CD4-positive, alpha-beta T cell treated with Interleukin-6 for 4 hours (primary cell): ENCODE measurements at regions not wholly inside any gene's neighbourhood (a gene's known extent, or its start where the extent isn't known, plus 50 kb on each side); places are given as distances from the start of the nearest gene placed in this dataset.

ENCODE experiments used
- DNase-seq: peaks from one replicate; pipeline ENCODE4 v3.0.0-alpha.2; 2020; ENCODE audit warnings: mixed read lengths

DNA sequence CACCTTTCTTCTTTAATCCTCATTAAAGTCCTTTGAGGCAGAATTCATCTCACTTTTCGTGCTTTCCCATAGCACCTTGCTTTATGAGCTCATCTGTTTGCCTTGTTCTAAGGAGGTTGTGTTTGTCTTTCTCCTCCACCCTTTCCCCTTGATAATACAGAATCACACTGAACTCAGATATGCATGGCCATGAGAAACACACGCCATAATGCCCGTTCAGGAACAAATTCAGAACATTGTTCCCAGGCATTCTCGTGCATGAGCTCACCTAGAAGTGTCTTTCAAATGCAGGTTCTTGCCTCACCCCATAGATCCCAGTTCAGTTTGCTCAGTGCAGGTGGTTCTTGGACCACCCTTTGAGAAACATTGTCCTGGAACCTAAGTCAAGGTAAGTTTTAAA, 71.1 kb downstream of the TMEM114 start:
- no peak for DNase-seq

DNA sequence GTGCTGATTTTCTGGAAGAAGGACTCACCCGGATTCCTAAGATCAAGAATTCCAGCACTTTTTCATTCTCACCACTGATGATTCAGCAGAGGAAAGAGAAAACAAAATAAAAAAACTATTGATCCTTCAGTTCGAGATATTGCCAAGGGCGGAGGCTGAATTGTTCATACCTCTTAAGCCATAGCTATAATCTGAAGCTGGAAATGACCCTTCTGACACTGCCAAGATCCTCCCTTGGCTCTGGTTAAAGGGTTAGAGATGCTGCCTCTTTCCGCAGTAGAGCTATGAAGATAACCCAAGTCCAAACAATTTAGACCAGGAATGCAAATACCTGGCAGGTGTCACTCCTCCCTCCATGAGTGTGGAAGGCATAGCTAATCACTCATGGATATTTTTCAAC, 73.0 kb downstream of the TMEM114 start:
- no peak for DNase-seq

DNA sequence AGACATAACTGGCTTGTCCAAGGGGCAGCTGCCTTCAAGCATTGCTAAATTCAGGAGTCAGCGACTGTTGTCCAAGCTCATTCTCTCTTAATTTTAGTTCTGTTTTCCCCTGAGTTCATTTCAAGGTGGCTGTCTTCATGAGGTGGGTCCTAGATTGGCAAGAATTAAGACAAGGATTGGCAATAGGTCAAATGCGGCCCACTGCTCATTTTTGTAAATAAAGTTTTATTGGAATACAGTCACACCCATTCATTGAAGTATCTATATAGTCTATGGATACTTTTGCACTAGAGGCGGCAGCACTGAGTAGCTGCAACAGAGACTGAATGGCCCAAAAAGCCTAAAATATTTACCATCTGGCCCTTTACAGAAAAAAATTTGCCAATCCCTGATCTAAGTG, 73.8 kb downstream of the TMEM114 start:
- no peak for DNase-seq

DNA sequence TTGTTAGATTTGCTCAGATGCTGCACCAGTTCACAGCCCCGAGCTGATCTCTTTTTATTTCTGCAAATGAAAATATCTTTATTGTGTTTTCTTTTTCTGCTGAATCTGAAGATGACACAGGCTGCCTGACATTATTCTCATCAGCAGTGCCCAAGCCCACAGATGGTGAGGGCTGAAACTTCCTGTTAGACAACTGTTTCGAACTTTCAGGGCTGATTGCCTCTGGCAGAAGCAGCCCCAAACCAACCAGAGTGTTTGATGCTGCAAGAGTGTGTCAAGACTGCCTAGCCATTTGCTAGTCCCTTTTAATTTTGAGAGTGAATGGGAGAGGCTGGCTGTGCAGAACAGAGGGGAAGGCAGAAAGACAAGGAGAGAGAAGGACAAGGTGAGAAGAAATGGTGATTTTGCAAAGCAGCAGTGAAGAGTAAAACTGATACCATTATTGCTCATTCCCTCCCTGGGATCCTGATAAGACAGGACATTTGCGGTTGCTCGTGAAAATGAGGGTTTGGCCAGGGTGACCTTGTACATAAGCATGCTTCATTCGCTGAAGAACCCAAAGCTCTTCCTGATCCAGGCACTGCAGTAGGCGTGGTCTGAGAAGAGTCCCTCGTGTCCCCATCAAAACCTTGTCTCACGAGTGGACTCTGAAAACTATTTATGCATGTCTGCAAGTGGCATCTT, 77.2 kb downstream of the TMEM114 start:
- DNase-seq = no peak

DNA sequence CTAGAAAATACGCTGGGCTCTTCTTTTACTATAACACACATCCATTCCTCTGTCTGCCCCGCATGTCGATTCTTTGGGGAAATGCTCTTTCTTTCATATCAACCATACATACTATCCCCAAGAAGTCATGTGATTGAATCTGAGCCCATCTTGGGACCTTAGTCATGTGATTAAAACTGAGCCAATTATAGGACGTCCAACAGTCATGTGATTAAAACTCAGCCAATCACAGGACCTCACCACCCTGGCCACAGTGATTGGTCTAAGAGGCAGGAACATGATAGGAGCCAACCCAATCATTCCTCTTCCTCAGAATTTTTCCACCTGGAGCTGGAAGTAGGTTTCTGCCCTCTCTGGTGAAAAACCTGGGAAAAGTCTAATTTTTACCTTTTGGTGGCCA, 78.8 kb downstream of the TMEM114 start:
- DNase-seq = no peak

DNA sequence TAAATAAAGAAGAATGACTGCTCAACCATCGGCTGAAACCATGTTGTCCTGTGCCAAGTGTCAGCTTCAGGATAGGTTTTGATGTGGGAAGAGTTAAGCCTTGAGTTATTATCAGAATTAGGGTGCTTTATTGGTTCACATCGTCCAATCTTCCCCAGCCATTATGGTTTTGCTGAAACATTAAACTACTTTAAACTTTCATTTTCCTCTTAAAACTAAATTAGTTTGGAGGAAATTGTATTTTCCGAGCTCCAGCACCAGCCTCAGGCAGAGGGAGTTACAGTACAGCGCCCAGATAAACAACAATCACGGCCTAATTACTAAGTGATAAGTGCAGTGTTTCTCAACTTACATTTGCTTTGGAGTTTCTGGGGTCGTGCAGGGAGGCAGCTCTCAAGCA, 80.2 kb downstream of the TMEM114 start:
- no peak for DNase-seq

DNA sequence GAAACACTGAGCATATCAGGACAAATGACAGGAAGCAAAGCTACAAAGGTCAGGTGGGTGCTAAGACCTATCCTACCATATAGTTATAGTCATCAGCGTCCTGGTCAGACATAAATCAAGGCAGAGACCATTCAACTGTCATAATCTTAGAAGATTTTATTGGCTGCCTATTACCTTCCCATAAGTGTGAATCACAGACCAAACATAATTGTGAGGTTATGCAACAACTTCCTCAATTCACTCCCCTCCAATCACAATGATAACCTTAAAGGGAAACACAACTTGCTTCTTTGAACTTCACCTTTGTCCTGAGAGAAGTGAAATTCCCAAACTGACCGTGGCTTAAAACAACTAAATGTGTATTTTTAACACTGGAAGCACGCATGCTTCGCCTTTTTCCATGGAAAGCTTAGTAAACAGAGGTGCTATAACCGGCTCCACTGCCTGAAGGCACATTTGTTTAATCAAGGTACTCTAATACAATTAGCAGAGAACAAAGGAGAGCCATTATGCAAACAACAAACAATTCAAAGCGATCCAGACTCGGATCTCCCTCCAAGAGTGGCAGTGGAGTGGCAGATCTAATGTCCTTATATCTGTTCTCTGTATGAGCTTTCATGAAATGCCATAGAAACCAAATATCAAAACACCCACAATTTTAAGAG, 84.9 kb downstream of the TMEM114 start:
- DNase-seq = no peak

DNA sequence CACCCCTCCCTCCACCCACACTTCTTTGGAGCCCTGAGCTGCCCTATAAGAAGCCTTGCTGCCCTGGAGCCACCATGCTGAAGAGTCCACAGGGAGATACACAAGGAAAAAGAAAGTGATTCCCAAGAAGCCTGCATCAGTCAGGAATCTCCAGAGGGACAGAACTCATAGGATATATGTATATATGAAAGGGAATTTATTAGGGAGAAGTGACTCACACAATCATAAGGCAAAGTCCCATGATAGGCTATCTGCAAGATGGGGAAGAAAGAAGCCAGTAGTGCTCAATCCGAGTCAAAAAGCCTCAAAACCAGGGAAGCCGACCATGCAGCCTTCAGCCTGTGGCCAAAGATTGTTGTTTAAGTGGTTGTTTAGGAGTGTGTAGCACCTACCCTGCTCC, 87.9 kb downstream of the TMEM114 start:
- no peak for DNase-seq

DNA sequence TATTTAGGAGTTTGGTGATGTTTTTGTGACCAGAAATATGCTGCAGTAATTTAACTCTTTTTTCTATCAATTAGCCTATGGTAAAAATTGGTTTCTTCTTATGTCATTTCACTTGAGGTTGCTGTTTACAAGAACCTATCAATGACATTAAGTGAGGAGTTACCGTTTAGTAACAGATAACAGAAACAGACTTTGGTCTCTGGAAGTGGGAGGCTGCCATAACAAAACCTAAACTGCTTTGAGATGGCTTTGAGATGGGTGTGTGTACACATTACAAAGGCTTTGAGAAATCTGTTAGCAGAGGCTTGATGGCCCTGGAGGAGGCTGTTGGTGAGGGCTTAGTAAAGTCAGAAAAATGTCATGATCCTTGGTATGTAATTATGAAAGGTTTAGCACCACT, 90.0 kb downstream of the TMEM114 start:
- no peak for DNase-seq

DNA sequence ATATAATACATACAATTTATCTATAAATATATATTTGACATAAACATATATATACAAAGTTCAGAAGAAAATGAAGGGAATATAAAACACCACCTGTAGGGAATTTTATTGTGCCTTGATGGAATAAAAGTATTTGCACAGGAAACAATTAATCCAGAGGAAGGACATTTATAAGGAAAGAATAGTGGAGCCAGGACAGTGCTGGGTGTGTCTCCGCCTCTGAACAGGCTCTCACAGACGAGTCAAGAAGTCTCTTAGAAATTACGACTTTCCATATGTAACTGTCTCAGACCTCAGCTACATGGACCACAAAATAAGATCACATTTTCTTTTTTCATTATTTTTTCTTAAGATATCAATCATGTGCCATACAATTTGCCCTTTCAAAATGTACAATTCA, 93.9 kb downstream of the TMEM114 start:
- DNase-seq = no peak

DNA sequence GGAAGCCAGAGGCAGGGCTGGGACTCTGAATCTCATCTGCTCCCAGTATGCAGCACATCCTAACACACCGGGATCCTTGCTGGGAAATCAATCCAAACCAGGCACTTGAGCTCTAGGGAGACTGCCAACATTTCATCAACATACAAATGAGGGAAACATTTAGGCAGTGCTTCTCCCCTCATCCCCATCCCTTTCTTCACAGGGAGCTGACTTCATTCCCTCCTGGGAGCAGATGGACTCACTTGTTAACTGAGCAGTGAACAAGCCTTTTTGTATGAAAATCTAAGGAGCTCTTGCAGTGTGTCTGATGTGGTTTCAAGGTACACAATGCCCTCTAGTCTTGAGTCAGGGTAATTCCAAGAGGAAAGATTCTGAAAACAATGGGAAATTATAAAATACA, 96.3 kb downstream of the TMEM114 start:
- no peak for DNase-seq

DNA sequence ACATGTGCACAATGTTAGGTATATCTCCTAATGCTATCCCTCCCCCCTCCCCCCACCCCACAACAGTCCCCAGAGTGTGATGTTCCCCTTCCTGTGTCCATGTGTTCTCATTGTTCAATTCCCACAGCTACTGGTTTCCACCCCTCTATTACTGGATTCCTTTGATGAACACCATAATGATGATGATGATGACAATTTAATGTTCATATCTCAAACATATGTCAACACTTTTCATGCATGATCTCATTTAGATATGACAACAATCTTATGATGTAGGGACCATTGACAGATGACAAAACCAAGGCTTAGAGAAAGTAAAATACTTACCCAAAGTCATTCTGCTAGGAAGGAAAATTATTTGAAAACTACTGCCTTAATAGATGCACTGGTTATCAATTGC, 97.6 kb downstream of the TMEM114 start:
- DNase-seq = no peak

DNA sequence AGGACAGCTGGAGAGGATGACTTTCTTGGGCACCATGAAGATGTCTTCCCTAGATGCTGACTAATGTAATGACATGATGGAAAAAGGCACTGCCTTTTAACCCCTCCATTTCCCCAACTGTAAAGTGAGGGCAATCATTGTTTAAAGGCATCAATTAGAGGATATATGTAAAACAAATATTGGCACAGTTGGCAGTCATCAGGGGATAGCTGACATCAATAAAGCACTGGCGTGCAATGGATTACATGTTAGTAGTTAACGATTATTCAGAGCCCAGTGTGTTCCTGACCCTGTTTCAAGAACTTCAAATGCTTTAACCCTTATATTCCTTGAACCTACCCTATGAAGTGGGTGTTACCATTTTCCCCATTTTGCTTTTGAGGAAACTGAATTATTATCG, 100.7 kb downstream of the TMEM114 start:
- DNase-seq = no peak

DNA sequence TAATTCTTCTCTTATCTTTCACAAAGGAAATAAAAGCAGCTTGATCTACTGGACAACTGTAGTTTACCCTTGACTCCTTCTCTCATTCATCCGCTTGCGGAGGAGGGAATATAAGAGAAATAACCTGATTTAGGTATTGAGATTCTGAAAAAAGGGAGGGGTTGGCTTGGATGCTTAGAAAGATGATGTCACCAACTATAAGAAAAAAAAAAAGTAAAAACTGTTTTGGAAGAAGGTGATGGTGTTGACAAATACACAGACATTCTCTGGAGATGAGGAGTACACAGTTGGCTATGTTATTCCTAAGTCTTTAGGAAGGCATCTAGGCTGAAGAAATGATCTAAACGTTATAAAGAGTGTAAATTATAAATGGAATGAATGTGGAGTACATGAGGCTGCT, 103.3 kb downstream of the TMEM114 start:
- no peak for DNase-seq

DNA sequence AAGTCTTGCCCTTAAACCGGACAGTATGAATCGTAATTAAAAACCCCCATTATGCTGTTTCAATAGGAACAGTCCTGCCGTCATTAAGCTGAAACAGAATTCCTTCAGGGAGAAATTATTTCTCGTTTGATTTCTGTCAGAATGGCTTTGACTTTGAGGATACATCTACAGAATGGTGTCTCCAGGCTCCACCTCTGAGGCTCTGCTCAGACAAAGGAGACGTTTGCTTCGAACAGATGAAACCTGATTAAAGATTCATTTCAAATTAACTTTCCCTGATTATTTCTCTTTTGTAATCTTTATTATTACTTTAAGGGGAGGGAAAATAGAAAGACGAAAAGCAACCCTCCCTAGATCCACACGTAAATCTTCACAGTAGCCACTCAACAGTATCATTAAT, 106.9 kb downstream of the TMEM114 start:
- DNase-seq = no peak

DNA sequence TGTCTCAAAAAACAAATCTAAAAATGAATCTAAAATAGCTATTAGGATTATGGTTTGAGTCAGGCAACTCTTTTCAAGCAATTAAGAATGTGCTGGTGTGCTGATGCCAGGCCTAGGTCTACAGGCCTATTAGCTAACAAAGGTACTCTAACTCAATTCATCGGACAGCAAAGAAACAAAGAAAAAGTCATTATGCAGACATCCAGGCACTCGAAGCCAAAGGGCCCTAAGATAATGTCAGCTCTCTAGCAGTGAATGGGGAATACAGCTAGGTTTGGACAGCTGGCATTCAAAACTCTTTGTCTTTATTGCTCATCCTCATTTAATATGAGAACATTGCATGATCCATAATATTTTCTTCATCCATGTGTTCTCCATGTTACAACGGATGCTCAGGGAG, 108.5 kb downstream of the TMEM114 start:
- no peak for DNase-seq

DNA sequence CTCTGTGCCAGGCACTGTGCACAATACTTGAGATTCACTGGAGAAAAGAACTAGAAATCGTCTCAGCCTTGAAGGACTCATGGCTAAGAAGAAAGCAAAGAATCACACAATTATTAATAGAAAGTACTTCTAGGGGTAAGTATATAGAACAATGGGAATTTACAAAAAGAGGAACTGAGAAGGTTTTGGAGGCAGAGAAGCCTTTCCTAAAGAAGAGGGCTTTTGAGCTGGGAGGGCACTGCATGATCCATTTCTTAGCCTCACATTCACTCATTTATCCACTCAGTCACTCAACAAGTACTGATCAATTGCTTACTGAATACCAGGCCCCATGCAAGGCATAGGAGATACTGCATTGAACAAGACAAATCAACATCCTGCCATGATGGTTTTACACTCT, 113.5 kb downstream of the TMEM114 start:
- DNase-seq = no peak

DNA sequence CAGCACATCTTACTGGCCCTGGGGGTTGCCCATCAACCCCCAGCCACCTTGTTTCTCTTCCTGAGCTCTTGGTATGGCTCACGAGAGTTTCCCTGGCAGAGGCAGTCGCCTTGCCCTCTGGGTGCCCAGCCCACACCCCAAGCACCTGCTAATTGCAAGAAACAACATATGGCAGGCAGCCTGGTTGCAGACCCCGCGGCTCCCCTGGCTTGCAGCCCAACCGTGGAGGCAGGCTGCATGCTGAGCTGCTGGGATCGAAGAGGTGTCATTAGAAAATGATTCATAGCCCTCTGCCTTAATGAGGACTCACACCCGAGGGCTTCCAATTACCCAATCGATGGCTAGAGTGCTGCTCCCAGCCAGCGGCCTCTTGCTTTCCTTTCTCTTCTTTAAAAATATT, 115.7 kb downstream of the TMEM114 start:
- DNase-seq = no peak

DNA sequence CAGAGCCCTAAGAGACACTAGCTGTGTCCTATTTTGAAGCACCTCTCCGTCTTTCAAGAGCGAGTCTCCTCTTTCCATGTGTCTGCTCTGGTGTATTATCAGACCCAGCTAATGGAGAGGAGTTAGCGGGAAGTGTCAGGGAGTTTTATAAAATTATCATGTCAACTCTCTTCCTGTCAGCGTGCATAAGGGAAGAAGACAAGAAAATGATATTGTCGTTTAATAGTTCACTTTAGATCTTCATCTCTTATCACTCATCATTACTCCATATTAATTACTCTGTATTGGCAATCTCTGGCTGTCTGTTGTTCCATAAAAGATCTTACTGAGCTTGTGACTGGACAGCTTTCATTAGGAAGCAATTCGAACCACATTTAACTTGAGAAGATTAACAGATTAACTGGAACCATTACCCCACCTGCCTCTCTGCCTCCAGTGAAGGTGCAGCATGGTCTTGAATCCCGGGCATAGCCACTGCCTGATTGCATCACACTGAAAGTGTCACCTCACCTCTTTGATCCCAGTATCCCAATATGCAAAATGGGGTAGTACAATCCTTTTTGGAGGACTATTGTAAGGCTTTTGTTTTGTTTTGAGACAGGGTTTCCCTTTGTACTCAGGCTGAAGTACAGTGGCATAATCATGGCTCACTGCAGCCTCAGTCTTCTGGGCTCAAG, 121.1 kb downstream of the TMEM114 start:
- DNase-seq = no peak

DNA sequence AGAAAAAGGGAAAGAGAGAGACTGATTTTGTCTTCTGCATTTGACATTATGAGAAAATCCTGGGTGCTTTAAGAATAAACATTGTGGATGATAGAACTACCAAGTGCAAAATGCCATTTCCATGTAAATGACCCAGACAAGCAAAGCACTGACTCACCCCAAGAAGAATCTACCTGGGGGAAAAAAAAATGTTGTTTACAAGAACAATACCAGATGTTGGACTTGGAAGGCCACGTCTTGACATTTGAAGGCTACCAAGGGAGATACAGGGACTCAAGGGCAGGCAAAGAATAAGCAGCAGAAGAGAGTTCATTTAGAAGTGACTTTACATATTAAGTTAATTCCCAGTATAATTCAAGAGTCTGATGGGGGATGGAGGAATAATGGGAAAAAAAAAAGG, 125.3 kb downstream of the TMEM114 start:
- no peak for DNase-seq

DNA sequence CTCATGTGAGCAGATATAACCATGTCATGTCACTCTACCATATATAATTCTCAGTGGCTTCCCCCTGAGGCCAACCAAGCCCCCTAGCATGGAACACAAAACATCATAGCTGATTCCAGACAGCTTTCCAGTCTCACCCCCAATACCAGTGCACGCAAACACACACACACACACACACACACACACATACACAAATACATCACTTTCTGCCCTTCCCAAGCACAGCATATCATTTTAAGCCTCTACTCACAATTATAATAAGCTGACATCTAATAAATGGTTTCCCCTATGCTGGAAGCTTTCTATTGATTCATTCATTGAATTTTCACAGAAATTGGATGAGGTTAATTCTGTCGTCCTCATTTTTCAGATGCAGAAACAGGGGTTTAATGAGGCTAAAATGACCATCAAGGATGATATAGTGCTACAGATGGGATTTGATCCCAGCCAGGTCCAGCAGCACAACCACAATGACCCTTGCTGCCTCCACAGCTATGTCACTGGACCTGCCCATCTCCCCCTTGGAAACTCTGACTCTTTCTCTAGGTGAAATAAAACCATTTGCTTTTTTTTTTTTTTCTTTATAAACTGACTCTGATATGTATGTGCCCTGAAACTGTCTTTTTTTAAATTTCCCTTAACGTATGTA, 131.1 kb downstream of the TMEM114 start:
- DNase-seq = no peak

DNA sequence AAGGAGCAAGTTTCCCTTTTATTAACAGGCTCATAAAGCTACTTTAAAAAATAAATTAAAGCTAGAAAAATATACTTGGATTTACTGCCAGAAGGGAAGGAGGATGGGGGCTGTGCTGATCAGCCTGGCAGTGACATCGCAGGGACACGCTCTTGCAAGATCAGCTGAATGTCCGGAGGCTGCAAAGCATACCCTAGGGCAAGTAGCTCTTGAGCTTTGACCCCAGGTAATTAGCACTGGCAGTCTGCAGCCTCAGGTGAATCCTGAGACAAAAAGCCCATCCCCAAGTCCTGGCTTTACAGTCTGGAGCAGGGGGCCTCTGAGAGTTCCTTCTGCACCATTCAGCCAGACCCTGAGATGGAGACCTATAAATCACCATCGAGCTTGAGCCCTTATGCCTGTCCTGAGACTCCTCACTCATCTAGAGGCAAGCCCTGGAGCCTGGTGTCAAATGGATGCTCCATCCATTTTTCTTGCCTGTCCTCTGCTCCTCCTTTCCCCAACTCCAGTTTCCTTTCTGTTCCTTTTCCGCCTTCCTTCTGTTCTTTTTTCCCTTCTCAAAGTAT, 131.7 kb downstream of the TMEM114 start:
- DNase-seq = no peak

DNA sequence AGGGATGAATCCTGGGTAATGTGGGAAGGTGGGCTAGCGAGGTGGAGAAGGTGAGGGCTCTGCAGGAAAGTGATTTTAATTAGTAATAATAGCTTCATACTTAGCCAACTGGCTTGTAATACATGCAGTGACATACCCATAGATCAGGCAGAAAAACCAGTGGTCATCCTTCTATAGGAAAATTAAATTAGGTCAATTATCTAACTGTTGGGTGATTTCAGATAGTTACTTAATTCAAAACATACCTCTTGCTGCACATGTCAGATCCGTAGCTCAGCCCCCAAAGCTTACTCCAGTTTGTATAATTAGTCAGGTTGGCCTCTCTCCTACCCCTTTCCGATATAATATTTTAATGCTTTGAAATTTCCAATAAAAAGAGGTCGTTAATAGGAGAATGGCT, 137.0 kb downstream of the TMEM114 start:
- no peak for DNase-seq

DNA sequence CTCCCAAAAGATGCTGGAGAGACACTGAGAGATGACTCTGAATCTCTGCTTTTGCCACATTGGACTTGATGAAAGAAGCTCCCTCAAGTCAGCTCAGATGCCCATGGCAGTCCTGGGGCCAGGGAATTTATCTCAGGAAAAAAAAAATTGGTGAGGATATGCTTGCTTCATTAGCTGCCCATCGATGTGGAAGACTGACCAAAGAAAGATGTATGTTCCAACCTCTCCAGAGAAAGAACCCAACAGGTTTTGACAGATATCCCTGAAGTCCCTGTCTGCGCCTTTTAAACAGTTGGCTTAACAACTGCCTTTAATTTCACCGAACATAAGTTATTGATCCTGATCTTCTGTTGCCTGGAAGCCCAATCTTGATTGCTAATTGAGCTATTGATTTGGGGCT, 137.4 kb downstream of the TMEM114 start:
- no peak for DNase-seq
